ENCODE measurements at regions not wholly inside any gene's neighbourhood (a gene's known extent, or its start where the extent isn't known, plus 50 kb on each side); places are given as distances from the start of the nearest gene placed in this dataset.
"Not testable (repeated sequence)": the region's sequence is repeated elsewhere in the genome, so short reads cannot be mapped to it uniquely, and the experiment has no call there.

DNA sequence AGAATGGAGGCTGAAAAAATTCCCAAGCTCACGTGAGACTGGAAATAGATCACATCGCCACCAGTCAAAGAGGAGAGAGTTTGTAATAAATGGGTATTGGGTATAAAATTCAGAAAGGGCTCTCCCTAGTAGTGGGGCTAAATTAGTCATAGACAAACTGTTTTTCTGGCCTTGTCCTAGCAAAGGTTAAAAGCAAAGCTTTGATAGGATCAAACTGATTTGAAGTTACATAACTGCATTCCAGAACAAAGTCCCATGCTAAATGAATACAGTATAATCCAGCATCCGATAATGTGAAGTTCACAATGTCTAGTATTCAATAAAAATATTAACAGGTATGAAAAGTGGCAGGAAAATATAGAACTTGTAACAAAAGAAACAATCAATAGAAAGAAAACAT lies 149.8 kb upstream of the ATXN1 start:
- intact Hi-C loops (cut with micrococcal nuclease): no loop called here

- intact Hi-C loops (cut with micrococcal nuclease): no loop called here
Measured at GRCh38 chr6:16909658-16910360, 148.5 kb upstream of the ATXN1 start.

DNA sequence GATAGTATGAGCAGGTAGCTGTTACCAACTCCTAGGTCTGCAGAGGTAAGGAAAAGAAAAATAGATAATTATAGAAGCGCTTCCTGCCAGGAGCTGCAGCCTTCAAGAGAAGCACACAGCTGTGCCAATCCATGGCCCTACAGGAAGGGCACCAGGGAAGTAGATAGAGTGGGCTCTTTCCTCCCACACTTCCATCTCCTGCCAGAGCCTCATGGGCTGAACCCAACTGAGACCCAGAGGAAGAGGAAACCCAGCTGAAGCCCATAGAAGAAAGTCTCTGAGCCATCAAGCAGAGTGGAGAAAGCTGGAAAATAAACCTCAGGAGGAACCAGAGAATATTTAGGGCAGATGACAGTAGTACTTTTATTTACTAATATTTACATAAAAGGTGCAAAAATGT lies 146.7 kb upstream of the ATXN1 start:
- intact Hi-C loops (cut with micrococcal nuclease): no loop called here

DNA sequence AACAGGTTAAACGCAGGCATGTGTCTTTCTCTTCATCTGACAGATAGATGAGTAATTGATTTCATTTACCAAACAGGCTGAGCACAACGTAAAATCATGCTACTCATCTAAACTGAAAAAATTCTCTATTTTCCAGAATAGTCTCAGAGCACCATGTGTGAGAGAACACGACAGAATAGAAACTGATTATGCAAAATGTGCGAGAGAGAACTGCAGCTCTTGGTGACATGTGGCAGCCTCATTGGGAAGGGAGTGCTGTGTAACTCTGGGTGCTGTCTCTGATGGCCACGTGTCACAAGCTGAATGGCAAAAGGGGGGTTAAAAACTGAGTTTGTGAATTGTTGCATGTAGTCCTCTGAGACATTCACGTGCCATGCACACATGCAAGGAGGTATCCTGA lies 143.7 kb upstream of the ATXN1 start:
- intact Hi-C loops (cut with micrococcal nuclease): no loop called here

GRCh38 chr6:16903470-16903869 lies 142.2 kb upstream of the ATXN1 start:
- intact Hi-C loops (cut with micrococcal nuclease): no loop called here

GRCh38 chr6:16902502-16902901 lies 141.2 kb upstream of the ATXN1 start:
- intact Hi-C loops (cut with micrococcal nuclease): no loop called here

DNA sequence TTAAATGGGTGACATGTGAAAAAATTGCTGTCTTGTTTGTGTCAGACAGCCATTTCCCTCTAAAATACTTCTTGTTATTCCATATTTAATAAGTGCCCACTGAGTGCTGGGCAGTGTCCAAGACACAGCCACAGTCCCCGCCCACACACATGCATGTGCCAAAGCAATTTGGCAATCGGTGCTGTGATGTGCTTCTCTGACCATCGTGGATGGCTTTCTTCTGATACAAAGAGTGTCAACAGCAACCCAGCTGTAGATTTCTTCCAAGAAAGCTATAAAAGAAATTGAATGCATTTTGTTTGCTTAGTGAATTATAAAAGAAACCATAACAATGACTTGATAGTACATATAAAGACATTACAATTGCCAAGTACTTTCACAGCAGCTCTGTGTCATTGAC lies 140.5 kb upstream of the ATXN1 start:
- intact Hi-C loops (cut with micrococcal nuclease): no loop called here

DNA sequence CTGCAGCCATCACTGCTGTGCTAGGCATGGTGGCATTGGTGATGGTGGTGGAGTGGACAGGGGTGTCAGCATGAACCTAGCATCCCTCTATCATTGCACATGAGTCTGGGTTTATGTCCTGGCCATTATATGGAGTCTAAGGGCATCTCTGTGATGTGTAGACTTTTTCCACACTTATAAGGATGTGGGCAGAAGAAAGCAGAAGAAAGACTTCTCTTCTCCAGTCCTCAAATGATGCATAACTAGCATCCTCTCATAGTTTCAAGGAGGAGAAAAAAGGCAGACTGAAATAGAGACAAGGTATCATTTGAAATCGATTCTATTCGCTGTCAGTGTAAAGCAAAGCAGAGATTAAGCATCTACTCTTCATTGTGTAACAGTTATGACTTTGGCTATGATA lies 140.0 kb upstream of the ATXN1 start:
- intact Hi-C loops (cut with micrococcal nuclease): no loop called here

GRCh38 chr6:16898640-16899396 lies 137.6 kb upstream of the ATXN1 start:
- intact Hi-C loops (cut with micrococcal nuclease): no loop called here

DNA sequence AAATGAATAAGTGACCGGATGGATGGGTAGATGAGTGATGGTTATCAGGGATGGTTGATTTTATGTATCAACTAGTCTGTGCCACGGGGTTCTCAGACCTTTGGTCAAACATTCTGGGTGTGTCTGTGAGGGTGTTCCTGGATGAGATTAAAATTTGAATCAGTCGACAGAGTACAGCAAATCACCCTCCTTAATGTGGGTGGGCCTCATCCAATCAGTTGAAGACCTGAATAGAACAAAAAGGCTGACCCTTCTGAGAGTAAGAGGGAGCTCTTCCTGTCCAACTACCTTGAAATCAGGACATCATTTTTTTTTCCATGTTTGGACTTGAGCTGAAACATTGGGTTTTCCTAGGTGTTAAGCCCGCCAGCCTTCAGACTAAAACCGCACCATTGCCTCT lies 136.4 kb upstream of the ATXN1 start:
- intact Hi-C loops (cut with micrococcal nuclease): no loop called here

GRCh38 chr6:16894301-16894700 lies 133.0 kb upstream of the ATXN1 start:
- intact Hi-C loops (cut with micrococcal nuclease): no loop called here

DNA sequence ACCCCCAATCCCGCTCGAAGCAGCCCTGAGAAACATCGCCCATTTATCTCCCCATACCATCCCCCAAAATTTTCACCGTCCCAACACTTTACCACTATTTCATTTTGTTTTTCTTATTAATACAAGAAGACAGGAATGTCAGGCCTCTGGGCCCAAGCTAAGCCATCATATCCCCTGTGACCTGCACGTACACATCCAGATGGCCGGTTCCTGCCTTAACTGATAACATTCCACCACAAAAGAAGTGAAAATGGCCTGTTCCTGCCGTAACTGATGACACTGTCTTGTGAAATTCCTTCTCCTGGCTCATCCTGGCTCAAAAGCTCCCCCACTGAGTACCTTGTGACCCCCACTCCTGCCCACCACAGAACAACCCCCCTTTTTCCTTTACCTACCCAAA lies 129.8 kb upstream of the ATXN1 start:
- intact Hi-C loops (cut with micrococcal nuclease): not testable (repeated sequence)

DNA sequence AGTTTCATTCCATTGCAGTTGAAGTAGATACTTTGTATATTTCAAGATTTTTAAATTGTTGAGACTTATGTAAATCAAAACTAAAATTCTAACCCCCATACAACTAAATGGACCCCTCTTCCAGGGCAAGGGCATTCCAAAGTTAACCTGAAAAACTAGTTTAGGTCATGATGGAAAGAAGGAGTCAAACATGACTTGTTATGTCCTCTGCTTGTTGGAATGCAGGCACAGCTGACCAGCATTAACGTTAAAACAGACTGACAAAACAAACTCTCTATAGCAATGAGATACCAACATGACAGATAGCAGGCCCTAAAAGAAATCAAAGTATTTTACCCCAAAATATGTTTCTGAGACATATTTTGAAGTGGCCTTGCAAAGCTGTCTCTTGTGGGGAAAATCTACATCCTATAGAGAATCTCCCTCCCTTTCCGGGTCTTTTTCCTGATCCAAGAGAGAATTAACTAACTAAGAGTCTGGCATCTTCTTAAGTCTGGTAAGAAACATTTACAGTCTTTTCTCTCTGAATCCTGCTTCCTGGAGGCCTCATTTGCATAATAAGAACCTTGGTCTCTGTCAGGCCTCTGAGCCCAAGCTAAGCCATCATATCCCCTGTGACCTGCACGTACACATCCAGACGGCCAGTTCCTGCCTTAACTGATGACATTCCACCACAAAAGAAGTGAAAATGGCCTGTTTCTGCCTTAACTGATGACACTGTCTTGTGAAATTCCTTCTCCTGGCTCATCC lies 124.3 kb upstream of the ATXN1 start:
- intact Hi-C loops (cut with micrococcal nuclease): no loop called here

DNA sequence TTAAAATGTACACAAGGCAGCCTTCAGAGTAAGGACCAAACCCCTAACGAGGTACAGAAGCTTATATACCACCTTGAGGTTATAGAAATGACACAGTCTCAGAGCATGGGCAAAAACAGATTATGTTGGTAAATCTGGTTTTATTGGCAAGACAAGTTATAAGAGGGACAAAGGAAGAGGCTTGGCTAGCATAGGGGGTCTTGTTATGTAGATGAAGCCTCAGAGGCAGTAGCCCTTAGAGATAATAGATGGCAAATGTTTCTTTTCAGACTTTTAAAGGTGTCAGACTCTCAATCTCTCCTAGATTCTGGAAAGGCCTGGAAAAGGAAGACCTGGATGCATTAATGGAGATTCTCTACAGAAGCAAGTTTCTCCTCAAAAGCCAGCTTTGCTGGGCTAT lies 123.3 kb upstream of the ATXN1 start:
- intact Hi-C loops (cut with micrococcal nuclease): no loop called here

DNA sequence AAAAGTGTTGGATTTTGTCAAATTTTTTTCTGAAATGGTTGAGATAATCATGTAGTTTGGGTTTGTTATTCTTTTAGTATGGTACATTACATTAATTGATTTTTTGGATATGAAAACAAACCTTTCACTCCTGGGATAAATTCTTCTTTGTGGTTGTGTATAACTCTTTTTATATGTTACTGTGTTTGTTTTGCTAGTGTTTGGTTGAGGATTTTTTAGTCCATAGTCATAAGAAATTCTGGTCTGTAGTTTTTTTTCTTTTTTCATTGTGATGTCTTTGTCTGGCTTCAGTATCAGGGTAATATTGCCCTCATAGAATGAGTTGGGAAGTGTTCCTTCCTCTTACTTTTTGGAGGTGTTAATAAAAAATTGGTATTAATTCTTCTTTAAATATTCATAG lies 122.2 kb upstream of the ATXN1 start:
- intact Hi-C loops (cut with micrococcal nuclease): no loop called here

GRCh38 chr6:16882230-16882629 lies 121.0 kb upstream of the ATXN1 start:
- intact Hi-C loops (cut with micrococcal nuclease): no loop called here

GRCh38 chr6:16876852-16877251 lies 115.6 kb upstream of the ATXN1 start:
- intact Hi-C loops (cut with micrococcal nuclease): not testable (repeated sequence)

- intact Hi-C loops (cut with micrococcal nuclease): no loop called here
Measured at GRCh38 chr6:16876201-16876600, 114.9 kb upstream of the ATXN1 start.

DNA sequence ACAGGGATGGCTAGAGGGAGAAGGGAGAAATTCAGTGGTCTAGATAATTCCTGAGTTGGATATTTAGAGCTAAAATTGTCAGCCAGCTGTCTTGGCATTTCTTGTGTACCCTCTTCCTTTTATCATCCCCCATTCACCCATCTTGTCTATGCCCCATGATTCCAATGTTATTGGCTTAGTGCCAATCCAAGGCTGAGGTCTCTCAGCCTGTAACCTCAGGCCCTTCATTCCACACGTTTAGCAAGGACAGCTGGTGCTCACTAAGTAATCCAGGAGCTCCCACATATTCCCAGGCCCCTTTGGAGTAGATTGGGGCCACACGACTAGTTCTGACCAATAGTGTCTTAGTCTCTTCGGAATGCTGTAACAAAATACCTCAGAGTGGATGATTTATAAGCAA lies 112.4 kb upstream of the ATXN1 start:
- intact Hi-C loops (cut with micrococcal nuclease): no loop called here

- intact Hi-C loops (cut with micrococcal nuclease): no loop called here
Measured at GRCh38 chr6:16872543-16873235, 111.4 kb upstream of the ATXN1 start.

- intact Hi-C loops (cut with micrococcal nuclease): no loop called here
Measured at GRCh38 chr6:16871047-16871446, 109.8 kb upstream of the ATXN1 start.

DNA sequence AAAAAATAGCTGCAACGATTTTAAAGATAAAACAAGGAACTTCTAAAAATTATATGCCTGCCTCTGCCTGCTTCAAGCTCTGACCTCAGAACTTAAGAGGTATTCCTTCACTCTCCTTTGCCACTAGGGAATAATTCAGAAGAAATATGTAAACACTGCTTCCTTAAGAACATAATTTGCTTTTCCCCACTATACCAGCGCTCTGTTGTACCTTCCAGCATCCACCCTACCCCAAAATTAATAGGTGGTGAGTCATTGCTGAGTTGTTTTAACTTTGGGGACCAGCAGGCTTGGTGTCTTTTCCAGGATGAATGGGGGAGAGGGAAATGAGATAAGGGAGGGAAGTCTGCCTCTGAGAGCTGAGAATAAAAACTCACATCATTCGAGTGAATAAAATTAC lies 107.7 kb upstream of the ATXN1 start:
- intact Hi-C loops (cut with micrococcal nuclease): no loop called here
